SK-N-SH (cell line): ENCODE measurements at regions not wholly inside any gene's neighbourhood (a gene's known extent, or its start where the extent isn't known, plus 50 kb on each side); places are given as distances from the start of the nearest gene placed in this dataset.

Experiments
- CTCF ChIA-PET: fragments of 300-600, 350-600 bp; formaldehyde crosslinking; extraction: SDS; loops from one replicate; lab custom pipeline; 2021; lab: Yijun Ruan, JAX
- POLR2A ChIA-PET: fragments of 350-600 bp; sonication (Branson Sonifier 250); formaldehyde crosslinking; extraction: SDS; loops from one replicate; lab custom pipeline; 2020; ENCODE audit warnings: antibody characterized with exemption, inconsistent platforms; lab: Yijun Ruan, JAX
- DNase-seq: peaks from one replicate; pipeline ENCODE4 v3.0.0; 2012
- H2AFZ ChIP-seq: fragments of 200-600 bp; sonication (generic); 2 replicates; pipeline ENCODE4 v1.8.1; 2016; ENCODE audit warnings: antibody characterized with exemption, mild to moderate bottlenecking, low read depth
- H3F3A ChIP-seq: fragments of 200-600 bp; sonication (generic); replicated peaks from 2 replicates; pipeline ENCODE3; 2016; ENCODE audit warnings: antibody characterized with exemption, mild to moderate bottlenecking; ENCODE audit not compliant: insufficient read depth
- H3K27ac ChIP-seq, 2 experiments: fragments of 200-500 bp in 1 of 2; fragments of 200-600 bp in 1 of 2; sonication (Bioruptor generic) in 1 of 2; sonication (generic), shearing (Covaris generic) in 1 of 2; 2 replicates each; pipeline versions ENCODE4 v1.5.1 to v1.6.1; 2014 to 2016; ENCODE audit warnings: low read depth in 2 of 2, inconsistent platforms in 1 of 2, low read length in 1 of 2, mild to moderate bottlenecking in 1 of 2, mixed read lengths in 1 of 2
- H3K27me3 ChIP-seq: fragments of 200-600 bp; sonication (generic), shearing (Covaris generic); 2 replicates; pipeline ENCODE4 v1.6.1; 2016; ENCODE audit warnings: mixed run types; ENCODE audit not compliant: insufficient read depth
- H3K36me3 ChIP-seq, 2 experiments: fragments of 200-500 bp in 1 of 2; fragments of 200-600 bp in 1 of 2; sonication (Bioruptor generic) in 1 of 2; sonication (generic) in 1 of 2; replicated peaks in 1 of 2; 2 replicates each; pipeline versions ENCODE3 to v1.5.1; 2014 to 2016; ENCODE audit warnings: low read length in 1 of 2, mild to moderate bottlenecking in 1 of 2; ENCODE audit not compliant: insufficient read depth in 2 of 2, control insufficient read depth in 1 of 2
- H3K4me1 ChIP-seq, 2 experiments: fragments of 200-500 bp in 1 of 2; fragments of 200-600 bp in 1 of 2; sonication (Bioruptor generic) in 1 of 2; sonication (generic), shearing (Covaris generic) in 1 of 2; 2 replicates each; pipeline versions ENCODE4 v1.5.1 to v1.6.1; 2014 to 2016; ENCODE audit warnings: low read depth in 1 of 2, low read length in 1 of 2, mixed run types in 1 of 2; ENCODE audit not compliant: insufficient read depth in 2 of 2, control insufficient read depth in 1 of 2
- H3K4me2 ChIP-seq: fragments of 200-600 bp; sonication (generic), shearing (Covaris generic); 2 replicates; pipeline ENCODE4 v1.6.1; 2017; ENCODE audit warnings: mixed run types
- H3K4me3 ChIP-seq, 2 experiments: fragments of 200-500 bp in 1 of 2; fragments of 200-600 bp in 1 of 2; sonication (Bioruptor generic) in 1 of 2; sonication (generic), shearing (Covaris generic) in 1 of 2; 2 replicates each; pipeline versions ENCODE4 v1.5.1 to v1.8.1; 2014 to 2016; ENCODE audit warnings: low read depth in 2 of 2, inconsistent platforms in 1 of 2, low read length in 1 of 2, mild to moderate bottlenecking in 1 of 2, mixed read lengths in 1 of 2, moderate library complexity in 1 of 2
- H3K79me2 ChIP-seq: fragments of 200-600 bp; sonication (generic); 2 replicates; pipeline ENCODE4 v1.8.1; 2017; ENCODE audit warnings: mild to moderate bottlenecking; ENCODE audit not compliant: insufficient read depth
- H3K9ac ChIP-seq: fragments of 200-600 bp; sonication (generic); 2 replicates; pipeline ENCODE4 v1.6.1; 2017; ENCODE audit warnings: mixed run types
- H3K9me2 ChIP-seq: fragments of 200-600 bp; sonication (generic); 2 replicates; pipeline ENCODE4 v1.6.1; 2017; ENCODE audit warnings: mixed run types
- H3K9me3 ChIP-seq: fragments of 200-600 bp; sonication (generic); 2 replicates; pipeline ENCODE4 v1.6.1; 2017; ENCODE audit warnings: mixed run types, mild to moderate bottlenecking, moderate library complexity
- H4K20me1 ChIP-seq: fragments of 200-600 bp; sonication (generic); 2 replicates; pipeline ENCODE4 v1.6.1; 2017; ENCODE audit warnings: mild to moderate bottlenecking, mixed run types; ENCODE audit not compliant: insufficient read depth
- EP300 ChIP-seq, 2 experiments: IDR thresholded peaks; 2 replicates each; pipeline versions ENCODE4 v1.4.0 to v1.6.1; 2012; ENCODE audit warnings: borderline replicate concordance in 1 of 2, low read depth in 1 of 2, low read length in 1 of 2
- EZH2phosphoT487 ChIP-seq: fragments of 200-600 bp; sonication (generic); IDR thresholded peaks from 2 replicates; pipeline ENCODE4 v1.6.1; 2017; ENCODE audit warnings: low read depth, mixed run types, mild to moderate bottlenecking, antibody characterized with exemption, moderate library complexity, borderline replicate concordance
- FOXJ3 ChIP-seq: sonication (generic); formaldehyde crosslinking; IDR thresholded peaks from 2 replicates; pipeline ENCODE4 v1.5.1; 2020; ENCODE audit warnings: mild to moderate bottlenecking, missing genetic modification reagents
- FOXM1 ChIP-seq: IDR thresholded peaks from 2 replicates; pipeline ENCODE4 v1.4.0; 2012; ENCODE audit warnings: low read depth, mild to moderate bottlenecking
- GATA2 ChIP-seq: sonication (generic); formaldehyde crosslinking; IDR thresholded peaks from 2 replicates; pipeline ENCODE4 v1.5.0; 2020; ENCODE audit warnings: mild to moderate bottlenecking, missing genetic modification reagents
- MXI1 ChIP-seq: IDR thresholded peaks from 2 replicates; pipeline ENCODE4 v1.6.1; 2012; ENCODE audit warnings: mild to moderate bottlenecking, low read depth, low read length, improper control_type of control experiment
- NRF1 ChIP-seq: IDR thresholded peaks from 2 replicates; pipeline ENCODE4 v1.6.1; 2012; ENCODE audit warnings: low read depth, mild to moderate bottlenecking, low read length
- RAD21 ChIP-seq: IDR thresholded peaks from 2 replicates; pipeline ENCODE4 v1.6.1; 2012; ENCODE audit warnings: mild to moderate bottlenecking, low read length
- RCOR1 ChIP-seq: fragments of 150-350 bp; IDR thresholded peaks from 2 replicates; pipeline ENCODE4 v1.6.1; 2017; ENCODE audit warnings: antibody characterized with exemption, low read length
- RFX5 ChIP-seq: IDR thresholded peaks from 2 replicates; pipeline ENCODE4 v1.6.1; 2012; ENCODE audit warnings: mild to moderate bottlenecking, improper control_type of control experiment, low read length
- RXRA ChIP-seq: IDR thresholded peaks from 2 replicates; pipeline ENCODE4 v1.4.0; 2012; ENCODE audit warnings: low read depth, mild to moderate bottlenecking, borderline replicate concordance
- SMC3 ChIP-seq: IDR thresholded peaks from 2 replicates; pipeline ENCODE4 v1.6.1; 2012; ENCODE audit warnings: low read depth, low read length, improper control_type of control experiment
- TAF1 ChIP-seq: IDR thresholded peaks from 2 replicates; pipeline ENCODE4 v1.6.1; 2012; ENCODE audit warnings: low read depth, mild to moderate bottlenecking, low read length, moderate library complexity, borderline replicate concordance
- TCF12 ChIP-seq: IDR thresholded peaks from 2 replicates; pipeline ENCODE4 v1.4.0; 2012
- WGBS: methylation state at CpG from one replicate; pipeline ENCODE4 v1.1.6; 2017; ENCODE audit warnings: low lambda C conversion rate; 5-methylcytosine and 5-hydroxymethylcytosine counted together
- TF ChIP-seq, protein P1 (sequence below): IDR thresholded peaks from 2 replicates; pipeline ENCODE4 v1.4.0; 2012; ENCODE audit warnings: low read depth
- TF ChIP-seq, protein P2 (sequence below): fragments of 200-600 bp; sonication (generic); IDR thresholded peaks from 2 replicates; pipeline ENCODE4 v1.6.1; 2017; ENCODE audit warnings: antibody characterized with exemption, mild to moderate bottlenecking, moderate library complexity
- TF ChIP-seq, protein P3 (sequence below): fragments of 150-350 bp; IDR thresholded peaks from 2 replicates; pipeline ENCODE4 v1.6.1; 2017; ENCODE audit warnings: antibody characterized with exemption, low read length, low read depth, borderline replicate concordance
- TF ChIP-seq, protein P4 (sequence below): IDR thresholded peaks from 2 replicates; pipeline ENCODE4; 2012

DNA sequence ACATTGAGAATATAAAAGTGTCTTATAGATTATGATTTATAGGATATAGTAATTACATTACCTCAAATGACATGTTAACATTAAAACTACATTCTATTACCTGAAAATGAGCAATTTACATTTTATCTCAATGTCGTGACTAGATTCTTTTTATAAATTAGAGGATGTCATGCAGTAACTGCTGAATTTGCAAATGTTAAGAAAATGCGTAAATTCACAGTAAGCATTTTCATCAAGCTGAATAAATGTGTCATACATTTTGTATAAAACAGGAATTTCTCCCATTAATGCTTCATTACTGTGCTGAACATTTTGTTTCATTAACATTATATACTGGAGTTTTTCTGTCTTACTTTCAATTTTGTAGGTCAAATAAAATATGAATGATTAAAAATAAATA, 1460.7 kb upstream of the B3GALT2 start:
- Histone ChIP-seq H3K4me1 (no peaks in the 10 kb centered on the region), H3K9me3 (no peaks in the 10 kb centered on the region), H3F3A (no peaks in the 10 kb centered on the region), H3K27ac (no peak overlapping the region), H3K9me2 (no peaks in the 10 kb centered on the region), H3K27me3 (no peaks in the 10 kb centered on the region), H3K9ac (no peak overlapping the region), H3K36me3 (no peaks in the 10 kb centered on the region), H4K20me1 (no peaks in the 10 kb centered on the region), H2AFZ (no peak overlapping the region), H3K4me3 (no peak overlapping the region), H3K4me2 (no peak overlapping the region), H3K79me2 (no peaks in the 10 kb centered on the region)
- CTCF ChIA-PET = no interaction called here
- POLR2A ChIA-PET = no interaction called here
- no peak for DNase-seq
- TF ChIP-seq GATA2 = no peak
- TF ChIP-seq RXRA = no peak
- TF ChIP-seq TAF1 = no peak
- TF ChIP-seq, protein P1, sequence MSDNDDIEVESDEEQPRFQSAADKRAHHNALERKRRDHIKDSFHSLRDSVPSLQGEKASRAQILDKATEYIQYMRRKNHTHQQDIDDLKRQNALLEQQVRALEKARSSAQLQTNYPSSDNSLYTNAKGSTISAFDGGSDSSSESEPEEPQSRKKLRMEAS = no peak
- TF ChIP-seq TCF12 = no peak
- TF ChIP-seq, protein P2, sequence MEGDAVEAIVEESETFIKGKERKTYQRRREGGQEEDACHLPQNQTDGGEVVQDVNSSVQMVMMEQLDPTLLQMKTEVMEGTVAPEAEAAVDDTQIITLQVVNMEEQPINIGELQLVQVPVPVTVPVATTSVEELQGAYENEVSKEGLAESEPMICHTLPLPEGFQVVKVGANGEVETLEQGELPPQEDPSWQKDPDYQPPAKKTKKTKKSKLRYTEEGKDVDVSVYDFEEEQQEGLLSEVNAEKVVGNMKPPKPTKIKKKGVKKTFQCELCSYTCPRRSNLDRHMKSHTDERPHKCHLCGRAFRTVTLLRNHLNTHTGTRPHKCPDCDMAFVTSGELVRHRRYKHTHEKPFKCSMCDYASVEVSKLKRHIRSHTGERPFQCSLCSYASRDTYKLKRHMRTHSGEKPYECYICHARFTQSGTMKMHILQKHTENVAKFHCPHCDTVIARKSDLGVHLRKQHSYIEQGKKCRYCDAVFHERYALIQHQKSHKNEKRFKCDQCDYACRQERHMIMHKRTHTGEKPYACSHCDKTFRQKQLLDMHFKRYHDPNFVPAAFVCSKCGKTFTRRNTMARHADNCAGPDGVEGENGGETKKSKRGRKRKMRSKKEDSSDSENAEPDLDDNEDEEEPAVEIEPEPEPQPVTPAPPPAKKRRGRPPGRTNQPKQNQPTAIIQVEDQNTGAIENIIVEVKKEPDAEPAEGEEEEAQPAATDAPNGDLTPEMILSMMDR = no peak
- no peak for TF ChIP-seq NRF1
- no peak for TF ChIP-seq RFX5
- no peak for TF ChIP-seq EZH2phosphoT487
- no peak for TF ChIP-seq RAD21
- TF ChIP-seq SMC3 = no peak
- WGBS = 47% methylated on average over 2 of the region's 2 CpGs

DNA sequence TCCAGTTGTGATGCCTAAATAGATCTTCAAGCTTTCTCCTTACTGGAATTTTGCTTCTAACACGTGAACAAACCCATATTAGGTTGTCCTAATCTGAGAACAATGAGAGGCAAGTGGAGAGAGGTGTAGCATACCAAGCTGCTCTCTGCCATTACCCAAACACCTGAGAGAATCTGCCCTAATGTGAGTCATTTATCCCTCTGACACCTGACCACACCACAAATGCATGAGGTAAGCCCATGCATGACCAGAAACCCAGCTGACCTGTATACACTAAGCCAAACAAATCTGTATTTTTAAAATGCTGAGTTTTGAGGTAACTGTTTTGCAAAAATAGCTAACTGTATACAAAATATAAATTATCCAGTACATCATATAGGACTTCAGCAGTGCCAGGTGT, 1458.1 kb upstream of the B3GALT2 start:
- Histone ChIP-seq H3K4me1 (no peaks in the 10 kb centered on the region), H3K4me2 (no peak overlapping the region), H3K79me2 (no peaks in the 10 kb centered on the region), H3K27ac (no peak overlapping the region), H3K9ac (no peak overlapping the region), H3F3A (no peaks in the 10 kb centered on the region), H3K9me3 (no peaks in the 10 kb centered on the region), H3K4me3 (no peak overlapping the region), H4K20me1 (no peaks in the 10 kb centered on the region), H3K36me3 (no peaks in the 10 kb centered on the region), H3K27me3 (no peaks in the 10 kb centered on the region), H2AFZ (no peak overlapping the region), H3K9me2 (no peaks in the 10 kb centered on the region)
- POLR2A ChIA-PET = no interaction called here
- no peak for DNase-seq
- WGBS = 0% methylated on average over 1 of the region's 1 CpG
- CTCF ChIA-PET = interaction anchor here (0.6 kb wide), 1 partner anchor 68 kb away, joined by 3 read pairs; no protein-coding TSS in a partner anchor
- TF ChIP-seq, protein P3, sequence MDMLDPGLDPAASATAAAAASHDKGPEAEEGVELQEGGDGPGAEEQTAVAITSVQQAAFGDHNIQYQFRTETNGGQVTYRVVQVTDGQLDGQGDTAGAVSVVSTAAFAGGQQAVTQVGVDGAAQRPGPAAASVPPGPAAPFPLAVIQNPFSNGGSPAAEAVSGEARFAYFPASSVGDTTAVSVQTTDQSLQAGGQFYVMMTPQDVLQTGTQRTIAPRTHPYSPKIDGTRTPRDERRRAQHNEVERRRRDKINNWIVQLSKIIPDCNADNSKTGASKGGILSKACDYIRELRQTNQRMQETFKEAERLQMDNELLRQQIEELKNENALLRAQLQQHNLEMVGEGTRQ = no peak
- TF ChIP-seq FOXJ3 (CRISPR knock-in tag) (no peak), RXRA (no peak), RCOR1 (no peak), TCF12 (no peak), MXI1 (no peak), RAD21 (no peak), TAF1 (no peak), FOXM1 (no peak), EZH2phosphoT487 (no peak), EP300 (IDR thresholded peaks at IDR 0.05; ENCODE audit: borderline replicate concordance in 1 of 2, low read depth in 1 of 2, low read length in 1 of 2) (no peak)
- TF ChIP-seq, protein P2 = no peak
- TF ChIP-seq, protein P1 = no peak
- TF ChIP-seq, protein P4, sequence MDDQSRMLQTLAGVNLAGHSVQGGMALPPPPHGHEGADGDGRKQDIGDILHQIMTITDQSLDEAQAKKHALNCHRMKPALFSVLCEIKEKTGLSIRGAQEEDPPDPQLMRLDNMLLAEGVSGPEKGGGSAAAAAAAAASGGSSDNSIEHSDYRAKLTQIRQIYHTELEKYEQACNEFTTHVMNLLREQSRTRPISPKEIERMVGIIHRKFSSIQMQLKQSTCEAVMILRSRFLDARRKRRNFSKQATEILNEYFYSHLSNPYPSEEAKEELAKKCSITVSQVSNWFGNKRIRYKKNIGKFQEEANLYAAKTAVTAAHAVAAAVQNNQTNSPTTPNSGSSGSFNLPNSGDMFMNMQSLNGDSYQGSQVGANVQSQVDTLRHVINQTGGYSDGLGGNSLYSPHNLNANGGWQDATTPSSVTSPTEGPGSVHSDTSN = no peak
